Ovary (tissue), 3 donors: ENCODE measurements at regions not wholly inside any gene's neighbourhood (a gene's known extent, or its start where the extent isn't known, plus 50 kb on each side); places are given as distances from the start of the nearest gene placed in this dataset.

Experiments
- EP300 ChIP-seq: sonication (generic); formaldehyde crosslinking; IDR thresholded peaks from one replicate; pipeline ENCODE4 v1.6.1; 2017; ENCODE audit warnings: antibody characterized with exemption
- POLR2A ChIP-seq: fragments of 450-650 bp; IDR thresholded peaks from one replicate; pipeline ENCODE4 v1.6.1; 2017; ENCODE audit warnings: antibody characterized with exemption, mild to moderate bottlenecking, moderate library complexity
- TF ChIP-seq, protein P1 (sequence below), 3 donors: fragments of 450-650 bp in 2 of 3; fragments of 200-600 bp in 1 of 3; IDR thresholded peaks; one replicate each; pipeline versions ENCODE4 v1.5.1 to v1.8.0; 2016 to 2022; ENCODE audit warnings: antibody characterized with exemption in 3 of 3, mild to moderate bottlenecking in 1 of 3
- donor health status: DM: no; HTN: no; CAD: no.

DNA sequence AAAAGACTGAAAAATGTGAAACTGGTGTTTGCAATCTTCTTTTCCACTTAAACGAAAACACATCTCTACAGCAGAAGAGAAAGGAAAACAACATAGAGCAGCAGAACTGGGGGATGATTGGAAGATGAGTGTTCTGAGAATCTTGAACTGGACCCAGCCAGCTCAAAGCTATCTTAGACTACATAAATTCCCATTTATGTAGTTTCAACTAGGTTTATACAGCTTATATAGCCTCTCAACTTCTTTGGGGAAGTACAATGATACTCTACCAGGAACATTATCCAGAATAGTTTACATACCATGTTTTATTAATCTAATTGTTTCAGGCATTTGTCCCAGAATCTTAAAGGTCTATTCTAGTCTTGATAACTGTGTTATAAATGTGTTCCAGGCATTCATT, 658.2 kb upstream of the LMCD1 start:
- TF ChIP-seq, protein P1, sequence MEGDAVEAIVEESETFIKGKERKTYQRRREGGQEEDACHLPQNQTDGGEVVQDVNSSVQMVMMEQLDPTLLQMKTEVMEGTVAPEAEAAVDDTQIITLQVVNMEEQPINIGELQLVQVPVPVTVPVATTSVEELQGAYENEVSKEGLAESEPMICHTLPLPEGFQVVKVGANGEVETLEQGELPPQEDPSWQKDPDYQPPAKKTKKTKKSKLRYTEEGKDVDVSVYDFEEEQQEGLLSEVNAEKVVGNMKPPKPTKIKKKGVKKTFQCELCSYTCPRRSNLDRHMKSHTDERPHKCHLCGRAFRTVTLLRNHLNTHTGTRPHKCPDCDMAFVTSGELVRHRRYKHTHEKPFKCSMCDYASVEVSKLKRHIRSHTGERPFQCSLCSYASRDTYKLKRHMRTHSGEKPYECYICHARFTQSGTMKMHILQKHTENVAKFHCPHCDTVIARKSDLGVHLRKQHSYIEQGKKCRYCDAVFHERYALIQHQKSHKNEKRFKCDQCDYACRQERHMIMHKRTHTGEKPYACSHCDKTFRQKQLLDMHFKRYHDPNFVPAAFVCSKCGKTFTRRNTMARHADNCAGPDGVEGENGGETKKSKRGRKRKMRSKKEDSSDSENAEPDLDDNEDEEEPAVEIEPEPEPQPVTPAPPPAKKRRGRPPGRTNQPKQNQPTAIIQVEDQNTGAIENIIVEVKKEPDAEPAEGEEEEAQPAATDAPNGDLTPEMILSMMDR (IDR thresholded peaks at IDR 0.05), result no peak
- TF ChIP-seq EP300 (no peak), POLR2A (no peak)
